GM19328 (cell line): ENCODE measurements at regions not wholly inside any gene's neighbourhood (a gene's known extent, or its start where the extent isn't known, plus 50 kb on each side); places are given as distances from the start of the nearest gene placed in this dataset.
A peak's percentile ranks its signal among the peaks of the same experiment; 100 is the strongest.
"Not testable (repeated sequence)": the region's sequence is repeated elsewhere in the genome, so short reads cannot be mapped to it uniquely, and the experiment has no call there.

Experiments used
- ATAC-seq: cut with Tn5 transposase; IDR thresholded peaks from one replicate; pipeline ENCODE4 v1.9.1; 2021; ENCODE audit warnings: mild to moderate bottlenecking, moderate library complexity; ENCODE audit not compliant: unreplicated experiment

GRCh38 chr2:111661286-111661940, 222.6 kb downstream of the ANAPC1 start:
- no peak for ATAC-seq

- ATAC-seq, result no peak
Measured at GRCh38 chr2:111662039-111662770, 221.8 kb downstream of the ANAPC1 start.

- ATAC-seq, result peak; percentile 62
Measured at GRCh38 chr2:111662771-111663470, 221.1 kb downstream of the ANAPC1 start.

GRCh38 chr2:111663471-111664274, 220.3 kb downstream of the ANAPC1 start:
- ATAC-seq, result no peak

GRCh38 chr2:111664275-111664850, 219.6 kb downstream of the ANAPC1 start:
- no peak for ATAC-seq

- ATAC-seq, result no peak
Measured at GRCh38 chr2:111665011-111665410, 219.0 kb downstream of the ANAPC1 start.

- no peak for ATAC-seq
Measured at GRCh38 chr2:111665551-111666116, 218.4 kb downstream of the ANAPC1 start.

- no peak for ATAC-seq
Measured at GRCh38 chr2:111666160-111666559, 217.8 kb downstream of the ANAPC1 start.

- no peak for ATAC-seq
Measured at GRCh38 chr2:111667001-111667400, 217.0 kb downstream of the ANAPC1 start.

GRCh38 chr2:111667542-111668273, 216.3 kb downstream of the ANAPC1 start:
- no peak for ATAC-seq

GRCh38 chr2:111668274-111668616, 215.7 kb downstream of the ANAPC1 start:
- ATAC-seq, result no peak

- no peak for ATAC-seq
Measured at GRCh38 chr2:111668741-111669140, 215.3 kb downstream of the ANAPC1 start.

- no peak for ATAC-seq
Measured at GRCh38 chr2:111669928-111670695, 213.9 kb downstream of the ANAPC1 start.

- no peak for ATAC-seq
Measured at GRCh38 chr2:111670776-111671175, 213.2 kb downstream of the ANAPC1 start.

GRCh38 chr2:111671426-111672150, 212.4 kb downstream of the ANAPC1 start:
- ATAC-seq, result no peak

- not testable (repeated sequence) for ATAC-seq
Measured at GRCh38 chr2:111672641-111673040, 211.4 kb downstream of the ANAPC1 start.

GRCh38 chr2:111673526-111673925, 210.5 kb downstream of the ANAPC1 start:
- no peak for ATAC-seq

- ATAC-seq, result no peak
Measured at GRCh38 chr2:111675419-111676194, 208.4 kb downstream of the ANAPC1 start.
